ENCODE measurements at regions not wholly inside any gene's neighbourhood (a gene's known extent, or its start where the extent isn't known, plus 50 kb on each side); places are given as distances from the start of the nearest gene placed in this dataset.

DNA sequence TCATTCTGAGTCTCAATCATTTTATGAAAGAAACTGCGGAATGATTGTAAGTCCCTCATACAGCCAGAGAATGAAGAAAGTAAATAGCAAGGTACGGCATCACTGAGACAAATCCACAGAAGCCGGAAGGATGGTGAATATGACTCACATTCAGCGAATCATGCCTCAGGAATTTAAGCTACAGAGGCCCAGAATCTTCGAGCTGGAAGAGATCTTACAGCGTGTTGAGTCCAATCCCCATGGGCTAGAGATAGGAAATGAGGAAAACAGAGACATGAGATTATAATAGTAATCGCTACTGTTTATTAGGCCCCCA, 173.2 kb downstream of the KIF18A start:
- no peaks in the 10 kb centered on the region for H3K9me3 ChIP-seq (ENCODE audit: control insufficient read depth, insufficient read depth, low read length)
- H3K79me2 ChIP-seq (ENCODE audit: control insufficient read depth, low read length): no peaks in the 10 kb centered on the region
- H3K4me2 ChIP-seq (ENCODE audit: low read length): no peak overlapping the region
- H3K27ac ChIP-seq (ENCODE audit: low read depth, low read length): no peak overlapping the region
- H4K20me1 ChIP-seq (ENCODE audit: control insufficient read depth, insufficient read depth, low read depth, low read length): no peaks in the 10 kb centered on the region
- H3K9me2 ChIP-seq (replicated peaks; ENCODE audit: control insufficient read depth, low read length): no peaks in the 10 kb centered on the region
- H3F3A ChIP-seq (ENCODE audit: control insufficient read depth, insufficient read depth): no peaks in the 10 kb centered on the region
- no peak for TF ChIP-seq EZH2phosphoT487 (IDR thresholded peaks at IDR 0.05; ENCODE audit: borderline replicate concordance, low read length)
- TF ChIP-seq, protein P1, sequence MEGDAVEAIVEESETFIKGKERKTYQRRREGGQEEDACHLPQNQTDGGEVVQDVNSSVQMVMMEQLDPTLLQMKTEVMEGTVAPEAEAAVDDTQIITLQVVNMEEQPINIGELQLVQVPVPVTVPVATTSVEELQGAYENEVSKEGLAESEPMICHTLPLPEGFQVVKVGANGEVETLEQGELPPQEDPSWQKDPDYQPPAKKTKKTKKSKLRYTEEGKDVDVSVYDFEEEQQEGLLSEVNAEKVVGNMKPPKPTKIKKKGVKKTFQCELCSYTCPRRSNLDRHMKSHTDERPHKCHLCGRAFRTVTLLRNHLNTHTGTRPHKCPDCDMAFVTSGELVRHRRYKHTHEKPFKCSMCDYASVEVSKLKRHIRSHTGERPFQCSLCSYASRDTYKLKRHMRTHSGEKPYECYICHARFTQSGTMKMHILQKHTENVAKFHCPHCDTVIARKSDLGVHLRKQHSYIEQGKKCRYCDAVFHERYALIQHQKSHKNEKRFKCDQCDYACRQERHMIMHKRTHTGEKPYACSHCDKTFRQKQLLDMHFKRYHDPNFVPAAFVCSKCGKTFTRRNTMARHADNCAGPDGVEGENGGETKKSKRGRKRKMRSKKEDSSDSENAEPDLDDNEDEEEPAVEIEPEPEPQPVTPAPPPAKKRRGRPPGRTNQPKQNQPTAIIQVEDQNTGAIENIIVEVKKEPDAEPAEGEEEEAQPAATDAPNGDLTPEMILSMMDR (IDR thresholded peaks at IDR 0.05; ENCODE audit: low read depth, low read length, poor library complexity, severe bottlenecking): no peak
- H3K4me1 ChIP-seq (ENCODE audit: control insufficient read depth, low read length): no peaks in the 10 kb centered on the region
- no peaks in the 10 kb centered on the region for H3K27me3 ChIP-seq (ENCODE audit: control insufficient read depth, low read length)
- no peaks in the 10 kb centered on the region for H3K36me3 ChIP-seq (ENCODE audit: control insufficient read depth, low read length)
- no peak overlapping the region for H3K4me3 ChIP-seq (ENCODE audit: low read length)

DNA sequence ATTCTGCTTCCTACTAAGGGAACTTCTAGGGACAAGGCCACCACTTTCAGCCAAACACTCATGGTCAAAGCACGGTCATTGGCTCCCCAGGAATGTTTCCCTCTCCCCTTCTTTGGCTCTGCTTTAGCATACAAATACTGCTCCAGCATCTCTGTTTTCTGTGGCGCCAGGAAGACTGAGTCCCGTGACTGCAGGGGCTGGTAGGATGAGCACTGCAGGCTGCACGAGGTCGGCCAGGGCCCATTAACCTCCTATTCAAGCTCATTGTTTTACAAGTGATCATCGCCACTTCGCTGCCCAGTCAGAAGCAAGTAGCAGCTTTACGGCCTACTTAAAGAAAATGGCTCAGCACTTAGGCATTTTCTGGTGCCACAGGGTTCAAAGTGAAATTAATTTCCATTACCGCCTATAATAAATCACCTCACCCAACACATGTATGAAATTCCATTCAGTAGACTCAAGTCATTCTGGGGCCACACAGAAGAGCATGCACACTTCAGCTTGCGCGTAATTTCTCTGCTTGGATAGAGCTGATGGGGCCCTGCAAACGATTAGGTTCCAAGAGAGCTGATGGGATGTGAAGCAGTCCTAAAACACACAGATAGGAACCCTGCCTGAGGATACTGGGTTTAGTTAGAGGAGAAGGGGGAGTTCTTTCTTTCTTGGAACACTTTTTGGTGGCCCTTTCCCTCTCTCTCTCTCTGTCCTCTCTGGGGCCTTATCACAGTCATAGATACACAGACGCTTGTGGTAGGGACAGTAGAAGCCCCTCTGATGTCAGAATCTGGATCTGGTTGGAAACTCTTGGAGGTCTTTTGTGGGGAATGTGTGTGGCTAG, 173.7 kb downstream of the KIF18A start:
- H3K27ac ChIP-seq (ENCODE audit: low read depth, low read length): no peak overlapping the region

DNA sequence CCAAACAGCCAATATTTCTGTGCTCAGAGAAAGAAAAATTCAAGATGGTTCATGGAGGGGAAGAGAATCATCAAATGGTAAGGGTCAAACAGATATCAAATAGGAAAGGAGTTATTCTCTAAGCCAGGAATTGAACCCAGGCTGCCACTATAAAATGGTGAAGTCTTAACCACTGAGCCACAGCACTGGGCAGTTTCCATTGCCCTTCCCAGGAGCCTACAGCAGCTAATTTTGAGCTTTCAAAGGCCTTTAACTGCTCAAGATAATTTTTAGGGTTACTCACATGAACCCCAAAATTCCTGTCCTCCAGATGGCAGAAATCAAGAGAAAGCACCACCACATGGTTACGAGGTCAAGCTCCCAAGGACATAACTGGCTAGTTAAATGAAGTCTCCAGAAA, 176.2 kb downstream of the KIF18A start:
- Histone ChIP-seq H3K79me2 (ENCODE audit: control insufficient read depth, low read length) (no peaks in the 10 kb centered on the region), H3K4me1 (ENCODE audit: control insufficient read depth, low read length) (no peaks in the 10 kb centered on the region), H3K27ac (ENCODE audit: low read depth, low read length) (no peak overlapping the region), H3F3A (ENCODE audit: control insufficient read depth, insufficient read depth) (no peaks in the 10 kb centered on the region), H3K4me3 (ENCODE audit: low read length) (no peak overlapping the region), H3K4me2 (ENCODE audit: low read length) (no peak overlapping the region), H4K20me1 (ENCODE audit: control insufficient read depth, insufficient read depth, low read depth, low read length) (no peaks in the 10 kb centered on the region), H3K9me2 (replicated peaks; ENCODE audit: control insufficient read depth, low read length) (no peaks in the 10 kb centered on the region), H3K9me3 (ENCODE audit: control insufficient read depth, insufficient read depth, low read length) (no peaks in the 10 kb centered on the region), H3K27me3 (ENCODE audit: control insufficient read depth, low read length) (no peaks in the 10 kb centered on the region), H3K36me3 (ENCODE audit: control insufficient read depth, low read length) (no peaks in the 10 kb centered on the region)
- TF ChIP-seq EZH2phosphoT487 (IDR thresholded peaks at IDR 0.05; ENCODE audit: borderline replicate concordance, low read length): no peak
- TF ChIP-seq, protein P1 (IDR thresholded peaks at IDR 0.05; ENCODE audit: low read depth, low read length, poor library complexity, severe bottlenecking): no peak

More for the DNA sequence above, 173.7 kb downstream of the KIF18A start:
- H3K9me2 ChIP-seq (replicated peaks; ENCODE audit: control insufficient read depth, low read length): no peaks in the 10 kb centered on the region
- no peaks in the 10 kb centered on the region for H3K9me3 ChIP-seq (ENCODE audit: control insufficient read depth, insufficient read depth, low read length)
- H3F3A ChIP-seq (ENCODE audit: control insufficient read depth, insufficient read depth): no peaks in the 10 kb centered on the region
- H3K27me3 ChIP-seq (ENCODE audit: control insufficient read depth, low read length): no peaks in the 10 kb centered on the region
- no peaks in the 10 kb centered on the region for H3K4me1 ChIP-seq (ENCODE audit: control insufficient read depth, low read length)
- no peaks in the 10 kb centered on the region for H4K20me1 ChIP-seq (ENCODE audit: control insufficient read depth, insufficient read depth, low read depth, low read length)
- no peak overlapping the region for H3K4me2 ChIP-seq (ENCODE audit: low read length)
- TF ChIP-seq, protein P1 (IDR thresholded peaks at IDR 0.05; ENCODE audit: low read depth, low read length, poor library complexity, severe bottlenecking): no peak
- TF ChIP-seq EZH2phosphoT487 (IDR thresholded peaks at IDR 0.05; ENCODE audit: borderline replicate concordance, low read length): no peak
- H3K36me3 ChIP-seq (ENCODE audit: control insufficient read depth, low read length): no peaks in the 10 kb centered on the region
- H3K79me2 ChIP-seq (ENCODE audit: control insufficient read depth, low read length): no peaks in the 10 kb centered on the region
- no peak overlapping the region for H3K4me3 ChIP-seq (ENCODE audit: low read length)

Measured in DOHH2 (cell line).